Nephron progenitor cell (in vitro differentiated cells): ENCODE measurements at regions not wholly inside any gene's neighbourhood (a gene's known extent, or its start where the extent isn't known, plus 50 kb on each side); places are given as distances from the start of the nearest gene placed in this dataset.

ENCODE experiments used
- DNase-seq: peaks from one replicate; pipeline ENCODE4 v3.0.0; 2021
- H3K27ac Mint-ChIP-seq: 2 replicates; pipeline ENCODE4 v1.8.0; 2021; ENCODE audit warnings: mild to moderate bottlenecking, moderate library complexity, mixed read lengths
- H3K27me3 Mint-ChIP-seq: 2 replicates; pipeline ENCODE4 v1.8.0; 2021; ENCODE audit warnings: mild to moderate bottlenecking, low read depth, mixed read lengths; ENCODE audit not compliant: poor library complexity
- H3K36me3 Mint-ChIP-seq: 2 replicates; pipeline ENCODE4 v1.8.0; 2021; ENCODE audit warnings: low read depth, mixed read lengths
- H3K4me1 Mint-ChIP-seq: 2 replicates; pipeline ENCODE4 v1.8.0; 2021; ENCODE audit warnings: mixed read lengths
- H3K4me3 Mint-ChIP-seq: 2 replicates; pipeline ENCODE4 v1.8.0; 2021; ENCODE audit warnings: mild to moderate bottlenecking, moderate library complexity, mixed read lengths
- H3K9me3 Mint-ChIP-seq: 2 replicates; pipeline ENCODE4 v1.8.0; 2021; ENCODE audit warnings: mild to moderate bottlenecking, moderate library complexity, mixed read lengths
- TF ChIP-seq, protein P1 (sequence below): fragments of 200-600 bp; sonication (generic); IDR thresholded peaks from 2 replicates; pipeline ENCODE4 v1.5.0; 2021; ENCODE audit warnings: antibody characterized with exemption

DNA sequence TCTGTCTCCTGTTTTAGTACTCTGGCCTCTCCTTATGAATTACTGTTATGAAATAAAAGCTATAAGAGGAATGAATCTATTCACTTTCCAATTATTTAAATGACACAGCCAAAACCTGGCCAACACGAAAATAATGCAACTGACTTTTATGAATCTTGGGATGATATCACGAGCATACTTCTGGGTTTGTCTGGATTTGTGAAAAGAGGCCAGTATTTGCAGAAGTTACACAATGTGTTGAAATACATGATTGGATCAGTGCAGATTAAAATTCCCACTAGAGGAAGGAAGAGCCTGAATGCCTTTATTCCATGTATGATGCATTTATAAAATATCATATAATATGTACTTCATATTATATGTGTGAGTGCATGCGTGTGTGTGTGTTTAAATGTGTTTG lies 418.2 kb downstream of the GRB14 start:
- H3K9me3 Mint-ChIP-seq: no peaks in the 10 kb centered on the region
- no peak overlapping the region for H3K27ac Mint-ChIP-seq
- no peaks in the 10 kb centered on the region for H3K27me3 Mint-ChIP-seq
- no peak for DNase-seq
- H3K4me3 Mint-ChIP-seq: no peak overlapping the region
- H3K36me3 Mint-ChIP-seq: no peaks in the 10 kb centered on the region
- TF ChIP-seq, protein P1, sequence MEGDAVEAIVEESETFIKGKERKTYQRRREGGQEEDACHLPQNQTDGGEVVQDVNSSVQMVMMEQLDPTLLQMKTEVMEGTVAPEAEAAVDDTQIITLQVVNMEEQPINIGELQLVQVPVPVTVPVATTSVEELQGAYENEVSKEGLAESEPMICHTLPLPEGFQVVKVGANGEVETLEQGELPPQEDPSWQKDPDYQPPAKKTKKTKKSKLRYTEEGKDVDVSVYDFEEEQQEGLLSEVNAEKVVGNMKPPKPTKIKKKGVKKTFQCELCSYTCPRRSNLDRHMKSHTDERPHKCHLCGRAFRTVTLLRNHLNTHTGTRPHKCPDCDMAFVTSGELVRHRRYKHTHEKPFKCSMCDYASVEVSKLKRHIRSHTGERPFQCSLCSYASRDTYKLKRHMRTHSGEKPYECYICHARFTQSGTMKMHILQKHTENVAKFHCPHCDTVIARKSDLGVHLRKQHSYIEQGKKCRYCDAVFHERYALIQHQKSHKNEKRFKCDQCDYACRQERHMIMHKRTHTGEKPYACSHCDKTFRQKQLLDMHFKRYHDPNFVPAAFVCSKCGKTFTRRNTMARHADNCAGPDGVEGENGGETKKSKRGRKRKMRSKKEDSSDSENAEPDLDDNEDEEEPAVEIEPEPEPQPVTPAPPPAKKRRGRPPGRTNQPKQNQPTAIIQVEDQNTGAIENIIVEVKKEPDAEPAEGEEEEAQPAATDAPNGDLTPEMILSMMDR: no peak
- H3K4me1 Mint-ChIP-seq: no peaks in the 10 kb centered on the region

GRCh38 chr2:164198256-164198655 lies 423.0 kb downstream of the GRB14 start:
- Mint-ChIP-seq H3K27me3 (no peaks in the 10 kb centered on the region), H3K9me3 (no peaks in the 10 kb centered on the region), H3K4me3 (no peak overlapping the region), H3K36me3 (no peaks in the 10 kb centered on the region), H3K27ac (no peak overlapping the region), H3K4me1 (no peaks in the 10 kb centered on the region)
- no peak for DNase-seq
- TF ChIP-seq, protein P1: no peak

- TF ChIP-seq, protein P1: no peak
- Mint-ChIP-seq H3K4me3 (no peak overlapping the region), H3K4me1 (no peaks in the 10 kb centered on the region), H3K9me3 (peaks cover 4% of the 10 kb centered on the region), H3K27ac (no peak overlapping the region), H3K27me3 (no peaks in the 10 kb centered on the region), H3K36me3 (no peaks in the 10 kb centered on the region)
- no peak for DNase-seq
Measured at GRCh38 chr2:164190700-164191099, 430.6 kb downstream of the GRB14 start.

DNA sequence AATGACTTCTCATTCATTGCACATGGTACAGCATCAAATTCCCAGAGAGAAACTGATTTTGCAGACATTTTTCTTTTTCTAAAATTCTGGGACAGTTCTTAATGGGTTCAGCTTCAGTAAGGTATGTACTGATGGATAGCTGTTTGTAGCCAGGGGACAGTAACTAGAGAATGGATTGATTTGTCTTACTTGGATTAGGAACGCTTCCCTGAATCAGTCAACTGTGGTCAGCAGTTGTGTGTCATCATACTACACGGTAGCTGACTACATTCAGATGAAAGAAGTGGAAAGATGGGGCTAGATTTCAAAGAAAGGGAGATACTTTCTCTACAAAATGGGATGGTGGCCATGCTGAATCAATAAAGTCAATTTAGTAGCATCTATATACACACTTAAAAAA lies 431.4 kb downstream of the GRB14 start:
- Mint-ChIP-seq H3K36me3 (no peaks in the 10 kb centered on the region), H3K27ac (no peak overlapping the region), H3K4me1 (no peaks in the 10 kb centered on the region), H3K4me3 (no peak overlapping the region), H3K9me3 (peaks cover 4% of the 10 kb centered on the region), H3K27me3 (no peaks in the 10 kb centered on the region)
- TF ChIP-seq, protein P1: no peak
- DNase-seq: no peak

GRCh38 chr2:164187121-164187520 lies 434.2 kb downstream of the GRB14 start:
- Mint-ChIP-seq H3K9me3 (peaks cover 4% of the 10 kb centered on the region), H3K4me1 (no peaks in the 10 kb centered on the region), H3K4me3 (no peak overlapping the region), H3K27ac (no peak overlapping the region), H3K27me3 (no peaks in the 10 kb centered on the region), H3K36me3 (no peaks in the 10 kb centered on the region)
- TF ChIP-seq, protein P1: no peak
- no peak for DNase-seq

DNA sequence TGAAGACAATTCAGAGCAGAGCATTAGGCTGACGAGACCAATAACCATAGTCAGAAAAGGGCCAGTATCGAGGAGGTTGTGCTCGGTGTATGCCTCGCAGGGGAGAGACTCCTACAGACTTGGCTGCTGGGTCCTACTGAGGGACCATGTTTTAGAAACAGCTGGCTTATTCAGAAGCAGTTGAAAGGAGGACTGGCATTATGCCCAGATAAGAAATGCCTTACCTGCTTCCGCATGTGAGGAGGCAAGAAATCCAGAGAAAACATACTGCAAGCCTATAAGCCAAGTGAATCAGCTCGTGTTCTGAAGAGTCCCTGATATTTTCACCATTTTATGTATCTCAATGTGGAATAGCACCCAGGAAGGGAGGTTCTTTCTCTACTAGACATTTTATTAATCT lies 434.7 kb downstream of the GRB14 start:
- no peak for DNase-seq
- Mint-ChIP-seq H3K27ac (no peak overlapping the region), H3K4me3 (no peak overlapping the region), H3K27me3 (no peaks in the 10 kb centered on the region), H3K4me1 (no peaks in the 10 kb centered on the region), H3K36me3 (no peaks in the 10 kb centered on the region), H3K9me3 (peaks cover 4% of the 10 kb centered on the region)
- TF ChIP-seq, protein P1: no peak
